GM23338 (cell line): ENCODE measurements at regions not wholly inside any gene's neighbourhood (a gene's known extent, or its start where the extent isn't known, plus 50 kb on each side); places are given as distances from the start of the nearest gene placed in this dataset.

ENCODE experiments used
- ATAC-seq: fragments of 200-7000 bp; cut with Tn5 transposase; 3 replicates; pipeline ENCODE4 v1.9.1; 2020
- DNase-seq: peaks from one replicate; pipeline ENCODE4 v3.0.0-alpha.2; 2015; ENCODE audit warnings: low spot score
- H2AFZ ChIP-seq: fragments of 200-600 bp; sonication (generic); 2 replicates; pipeline ENCODE4 v1.8.0; 2016; ENCODE audit warnings: antibody characterized with exemption, mild to moderate bottlenecking, moderate library complexity
- H3F3A ChIP-seq: fragments of 200-600 bp; sonication (generic); replicated peaks from 2 replicates; pipeline ENCODE4 v1.8.0; 2017; ENCODE audit warnings: antibody characterized with exemption, mixed run types, low read depth
- H3K27ac ChIP-seq: fragments of 200-600 bp; sonication (generic); 2 replicates; pipeline ENCODE4 v1.6.1; 2016; ENCODE audit warnings: low read depth
- H3K27me3 ChIP-seq: fragments of 200-600 bp; sonication (generic); 2 replicates; pipeline ENCODE4 v1.8.0; 2016; ENCODE audit warnings: mild to moderate bottlenecking, mixed run types, moderate library complexity; ENCODE audit not compliant: insufficient read depth
- H3K36me3 ChIP-seq: fragments of 200-600 bp; sonication (generic); 2 replicates; pipeline ENCODE4 v1.8.0; 2016; ENCODE audit warnings: mild to moderate bottlenecking; ENCODE audit not compliant: insufficient read depth
- H3K4me1 ChIP-seq: fragments of 200-600 bp; sonication (generic); 2 replicates; pipeline ENCODE4 v1.8.0; 2016; ENCODE audit warnings: mild to moderate bottlenecking, moderate library complexity; ENCODE audit not compliant: insufficient read depth
- H3K4me2 ChIP-seq: fragments of 200-600 bp; sonication (generic); 2 replicates; pipeline ENCODE4 v1.7.1; 2017; ENCODE audit warnings: mixed run types
- H3K4me3 ChIP-seq: fragments of 200-600 bp; sonication (generic); 2 replicates; pipeline ENCODE4 v1.6.1; 2016; ENCODE audit warnings: mixed run types
- H3K79me2 ChIP-seq: fragments of 200-600 bp; sonication (generic); replicated peaks from 2 replicates; pipeline ENCODE4 v1.8.0; 2017; ENCODE audit warnings: mild to moderate bottlenecking; ENCODE audit not compliant: insufficient read depth
- H3K9me2 ChIP-seq: fragments of 200-600 bp; sonication (generic); 2 replicates; pipeline ENCODE4 v1.8.0; 2017; ENCODE audit not compliant: insufficient read depth
- H4K20me1 ChIP-seq: fragments of 200-600 bp; sonication (generic); replicated peaks from 2 replicates; pipeline ENCODE4 v1.8.0; 2017; ENCODE audit warnings: mild to moderate bottlenecking; ENCODE audit not compliant: insufficient read depth
- H3K27ac Mint-ChIP-seq: 2 replicates; pipeline ENCODE4 v1.8.0; 2020; ENCODE audit warnings: inconsistent platforms, mild to moderate bottlenecking, moderate library complexity, mixed read lengths
- H3K27me3 Mint-ChIP-seq: 3 replicates; pipeline ENCODE4 v1.8.0; 2022; ENCODE audit warnings: low read depth, mild to moderate bottlenecking, moderate library complexity, mixed read lengths, inconsistent platforms; ENCODE audit not compliant: insufficient read depth, poor library complexity
- H3K36me3 Mint-ChIP-seq: 3 replicates; pipeline ENCODE4 v1.8.0; 2021; ENCODE audit warnings: low read depth, mild to moderate bottlenecking, inconsistent platforms, moderate library complexity, mixed read lengths
- H3K4me1 Mint-ChIP-seq: 3 replicates; pipeline ENCODE4 v1.8.0; 2020; ENCODE audit warnings: mild to moderate bottlenecking, inconsistent platforms, mixed read lengths
- H3K4me3 Mint-ChIP-seq: 3 replicates; pipeline ENCODE4 v1.8.0; 2021; ENCODE audit warnings: moderate library complexity, mild to moderate bottlenecking, inconsistent platforms, mixed read lengths
- H3K9me3 Mint-ChIP-seq: 3 replicates; pipeline ENCODE4 v1.8.0; 2020; ENCODE audit warnings: moderate library complexity, mild to moderate bottlenecking, inconsistent platforms, mixed read lengths
- CREB1 ChIP-seq: fragments of 250-450 bp; sonication (Bioruptor Pico); IDR thresholded peaks from 2 replicates; pipeline ENCODE4 v1.5.0; 2020; ENCODE audit warnings: low read depth, mild to moderate bottlenecking, moderate library complexity
- EZH2 ChIP-seq: fragments of 200-600 bp; sonication (generic); IDR thresholded peaks from one replicate; pipeline ENCODE4 v1.8.0; 2017; ENCODE audit warnings: antibody characterized with exemption, mild to moderate bottlenecking, low read depth; ENCODE audit not compliant: unreplicated experiment
- NANOG ChIP-seq: IDR thresholded peaks from 2 replicates; pipeline ENCODE4 v1.6.1; 2016; ENCODE audit warnings: antibody characterized with exemption, borderline replicate concordance
- POLR2AphosphoS5 ChIP-seq: IDR thresholded peaks from 2 replicates; pipeline ENCODE4 v1.6.1; 2016; ENCODE audit warnings: antibody characterized with exemption, low read depth
- STAT1 ChIP-seq: IDR thresholded peaks from one replicate; pipeline ENCODE4 v1.6.1; 2016; ENCODE audit warnings: antibody characterized with exemption; ENCODE audit not compliant: unreplicated experiment
- ZNF114 ChIP-seq: fragments of 250-450 bp; sonication (Bioruptor Pico); IDR thresholded peaks from 2 replicates; pipeline ENCODE4 v1.5.0; 2020; ENCODE audit warnings: mild to moderate bottlenecking, moderate library complexity
- ZNF331 ChIP-seq: fragments of 250-450 bp; sonication (Bioruptor Pico); IDR thresholded peaks from 2 replicates; pipeline ENCODE4 v1.5.0; 2020; ENCODE audit warnings: low read depth, mild to moderate bottlenecking, moderate library complexity
- TF ChIP-seq, protein P1 (sequence below): IDR thresholded peaks from one replicate; pipeline ENCODE4 v1.6.1; 2018; ENCODE audit warnings: antibody characterized with exemption; ENCODE audit not compliant: unreplicated experiment
- TF ChIP-seq, protein P2 (sequence below): IDR thresholded peaks from 2 replicates; pipeline ENCODE4 v1.6.1; 2016; ENCODE audit warnings: antibody characterized with exemption

DNA sequence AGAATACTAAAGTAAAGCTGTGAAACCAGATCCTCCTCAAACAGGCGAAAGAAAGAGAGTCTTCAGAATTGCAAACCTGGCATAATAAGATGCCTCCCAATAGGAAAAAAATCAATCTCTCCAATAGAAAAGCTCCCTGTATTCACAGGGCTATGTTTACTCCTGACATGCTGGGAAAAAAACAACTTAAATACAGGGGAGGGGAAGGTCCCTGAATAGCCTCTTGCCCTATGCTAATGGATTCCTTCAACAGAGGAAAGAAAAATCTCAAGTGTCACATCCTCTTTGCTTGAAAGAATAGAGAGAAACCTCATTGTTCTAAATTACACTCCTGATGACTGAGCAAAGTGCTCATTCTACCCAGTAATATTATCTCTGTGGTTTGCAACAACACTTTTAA is 1271.1 kb upstream of the PRR20A start:
- no peak overlapping the region for H3K4me2 ChIP-seq
- peaks cover 53% of the 10 kb centered on the region for H3K36me3 Mint-ChIP-seq
- peaks cover 12% of the 10 kb centered on the region for H3K36me3 ChIP-seq
- no peaks in the 10 kb centered on the region for H3F3A ChIP-seq
- no peaks in the 10 kb centered on the region for H3K79me2 ChIP-seq
- H3K27me3 Mint-ChIP-seq: no peaks in the 10 kb centered on the region
- H2AFZ ChIP-seq: no peak overlapping the region; the same call in 1 of the 2 replicates
- no peaks in the 10 kb centered on the region for H4K20me1 ChIP-seq
- H3K27ac Mint-ChIP-seq: no peak overlapping the region
- H3K4me3 ChIP-seq: no peak overlapping the region
- H3K9me2 ChIP-seq: peaks cover 44% of the 10 kb centered on the region
- no peaks in the 10 kb centered on the region for H3K4me1 ChIP-seq
- H3K27me3 ChIP-seq: no peaks in the 10 kb centered on the region
- 0 out of 3 replicates have a peak, but pooled peaks cover 3% of the 10 kb centered on the region for H3K4me1 Mint-ChIP-seq
- peaks cover 54% of the 10 kb centered on the region for H3K9me3 Mint-ChIP-seq
- H3K27ac ChIP-seq: no peak overlapping the region
- DNase-seq (no peak), ATAC-seq (no peak)
- no peak overlapping the region for H3K4me3 Mint-ChIP-seq
- TF ChIP-seq STAT1 (no peak), CREB1 (CRISPR knock-in tag) (no peak), NANOG (no peak), ZNF114 (no peak), ZNF331 (CRISPR knock-in tag) (no peak)
- TF ChIP-seq, protein P1, sequence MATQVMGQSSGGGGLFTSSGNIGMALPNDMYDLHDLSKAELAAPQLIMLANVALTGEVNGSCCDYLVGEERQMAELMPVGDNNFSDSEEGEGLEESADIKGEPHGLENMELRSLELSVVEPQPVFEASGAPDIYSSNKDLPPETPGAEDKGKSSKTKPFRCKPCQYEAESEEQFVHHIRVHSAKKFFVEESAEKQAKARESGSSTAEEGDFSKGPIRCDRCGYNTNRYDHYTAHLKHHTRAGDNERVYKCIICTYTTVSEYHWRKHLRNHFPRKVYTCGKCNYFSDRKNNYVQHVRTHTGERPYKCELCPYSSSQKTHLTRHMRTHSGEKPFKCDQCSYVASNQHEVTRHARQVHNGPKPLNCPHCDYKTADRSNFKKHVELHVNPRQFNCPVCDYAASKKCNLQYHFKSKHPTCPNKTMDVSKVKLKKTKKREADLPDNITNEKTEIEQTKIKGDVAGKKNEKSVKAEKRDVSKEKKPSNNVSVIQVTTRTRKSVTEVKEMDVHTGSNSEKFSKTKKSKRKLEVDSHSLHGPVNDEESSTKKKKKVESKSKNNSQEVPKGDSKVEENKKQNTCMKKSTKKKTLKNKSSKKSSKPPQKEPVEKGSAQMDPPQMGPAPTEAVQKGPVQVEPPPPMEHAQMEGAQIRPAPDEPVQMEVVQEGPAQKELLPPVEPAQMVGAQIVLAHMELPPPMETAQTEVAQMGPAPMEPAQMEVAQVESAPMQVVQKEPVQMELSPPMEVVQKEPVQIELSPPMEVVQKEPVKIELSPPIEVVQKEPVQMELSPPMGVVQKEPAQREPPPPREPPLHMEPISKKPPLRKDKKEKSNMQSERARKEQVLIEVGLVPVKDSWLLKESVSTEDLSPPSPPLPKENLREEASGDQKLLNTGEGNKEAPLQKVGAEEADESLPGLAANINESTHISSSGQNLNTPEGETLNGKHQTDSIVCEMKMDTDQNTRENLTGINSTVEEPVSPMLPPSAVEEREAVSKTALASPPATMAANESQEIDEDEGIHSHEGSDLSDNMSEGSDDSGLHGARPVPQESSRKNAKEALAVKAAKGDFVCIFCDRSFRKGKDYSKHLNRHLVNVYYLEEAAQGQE: no peak

DNA sequence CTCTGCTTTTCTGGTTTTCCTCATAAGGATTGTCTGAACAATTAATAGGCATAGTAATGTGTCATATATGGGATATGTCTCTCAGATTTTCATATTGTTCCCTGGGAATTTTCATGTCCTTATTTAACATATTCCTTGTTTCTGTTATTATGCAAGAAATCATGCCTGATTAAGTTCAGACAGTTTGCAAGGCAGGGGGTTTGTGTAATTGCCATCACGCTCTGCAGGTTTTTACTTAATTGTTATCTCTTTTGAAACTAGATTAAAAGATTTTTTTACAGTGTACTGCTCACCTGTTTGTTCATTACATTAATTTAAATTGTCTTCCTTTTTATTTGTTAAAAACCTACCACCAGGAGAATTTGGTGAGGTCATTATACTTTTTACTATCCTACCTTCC is 1253.2 kb upstream of the PRR20A start:
- no peak overlapping the region for H3K4me3 ChIP-seq
- H3K9me2 ChIP-seq: no peaks in the 10 kb centered on the region
- peaks cover 5% of the 10 kb centered on the region; the same call in 2 of the 3 replicates for H3K4me1 Mint-ChIP-seq
- H3K79me2 ChIP-seq: no peaks in the 10 kb centered on the region
- no peaks in the 10 kb centered on the region for H3K27me3 ChIP-seq
- no peak overlapping the region for H3K4me2 ChIP-seq
- H3K4me1 ChIP-seq: no peaks in the 10 kb centered on the region; the same call in 1 of the 2 replicates
- H3K36me3 ChIP-seq: no peaks in the 10 kb centered on the region
- H2AFZ ChIP-seq: no peak overlapping the region
- peaks cover 25% of the 10 kb centered on the region for H3K36me3 Mint-ChIP-seq
- no peak overlapping the region for H3K4me3 Mint-ChIP-seq
- ATAC-seq (no peak), DNase-seq (no peak)
- no peak overlapping the region for H3K27ac Mint-ChIP-seq
- no peaks in the 10 kb centered on the region for H3K27me3 Mint-ChIP-seq
- no peak overlapping the region for H3K27ac ChIP-seq
- H3K9me3 Mint-ChIP-seq: peaks cover 26% of the 10 kb centered on the region
- no peaks in the 10 kb centered on the region for H3F3A ChIP-seq
- H4K20me1 ChIP-seq: no peaks in the 10 kb centered on the region
- no peak for TF ChIP-seq ZNF331 (CRISPR knock-in tag)
- no peak for TF ChIP-seq NANOG
- TF ChIP-seq, protein P1: no peak
- no peak for TF ChIP-seq POLR2AphosphoS5
- TF ChIP-seq, protein P2, sequence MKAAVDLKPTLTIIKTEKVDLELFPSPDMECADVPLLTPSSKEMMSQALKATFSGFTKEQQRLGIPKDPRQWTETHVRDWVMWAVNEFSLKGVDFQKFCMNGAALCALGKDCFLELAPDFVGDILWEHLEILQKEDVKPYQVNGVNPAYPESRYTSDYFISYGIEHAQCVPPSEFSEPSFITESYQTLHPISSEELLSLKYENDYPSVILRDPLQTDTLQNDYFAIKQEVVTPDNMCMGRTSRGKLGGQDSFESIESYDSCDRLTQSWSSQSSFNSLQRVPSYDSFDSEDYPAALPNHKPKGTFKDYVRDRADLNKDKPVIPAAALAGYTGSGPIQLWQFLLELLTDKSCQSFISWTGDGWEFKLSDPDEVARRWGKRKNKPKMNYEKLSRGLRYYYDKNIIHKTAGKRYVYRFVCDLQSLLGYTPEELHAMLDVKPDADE: no peak
- no peak for TF ChIP-seq EZH2
